ENCODE measurements at regions not wholly inside any gene's neighbourhood (a gene's known extent, or its start where the extent isn't known, plus 50 kb on each side); places are given as distances from the start of the nearest gene placed in this dataset.
"Not testable (repeated sequence)": the region's sequence is repeated elsewhere in the genome, so short reads cannot be mapped to it uniquely, and the experiment has no call there.

DNA sequence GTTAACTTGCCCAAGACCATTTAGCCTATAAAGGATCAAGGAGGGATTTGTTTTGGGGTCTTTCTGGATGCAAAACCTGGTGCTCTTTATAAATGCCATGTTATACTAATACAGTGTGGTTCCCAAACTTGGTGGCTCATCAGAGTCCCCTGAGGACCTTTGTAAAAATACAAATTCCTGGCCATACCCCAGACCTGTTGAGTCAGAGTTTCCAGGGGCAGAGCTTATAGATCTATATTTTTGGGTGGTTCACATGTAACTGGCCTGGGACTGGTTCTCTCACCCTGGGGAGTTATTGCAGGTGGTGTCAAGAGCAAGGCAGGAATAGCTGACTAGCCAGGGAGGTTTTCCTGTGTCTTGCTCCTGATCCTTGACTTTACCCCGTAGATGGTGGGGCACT, 136.9 kb upstream of the HNRNPU start:
- Histone ChIP-seq H3K4me3 (no peak overlapping the region), H3K27me3 (ENCODE audit: control insufficient read depth in 3 of 3, insufficient read depth in 3 of 3, low read length in 2 of 3) (no peaks in the 10 kb centered on the region), H3K27ac (ENCODE audit: low read depth in 1 of 2, low read length in 1 of 2) (no peak overlapping the region), H3K4me1 (ENCODE audit: control insufficient read depth in 5 of 5, insufficient read depth in 5 of 5, low read length in 5 of 5) (peaks cover 0 to 2% (median 0%) of the 10 kb centered on the region in 5 donors), H3K9ac (ENCODE audit: insufficient read depth in 1 of 2, low read length in 2 of 2) (no peak overlapping the region), H3K9me3 (ENCODE audit: control insufficient read depth in 4 of 4, insufficient read depth in 3 of 4, low read length in 3 of 4) (no peaks in the 10 kb centered on the region), H3K36me3 (ENCODE audit: control insufficient read depth in 4 of 4, insufficient read depth in 4 of 4, low read length in 4 of 4) (peaks cover 0 to 2% (median 0%) of the 10 kb centered on the region in 4 donors)
- 85 to 96% methylated on average over 1 of the region's 1 CpG for WGBS, 2 donors
- TF ChIP-seq, protein P1, sequence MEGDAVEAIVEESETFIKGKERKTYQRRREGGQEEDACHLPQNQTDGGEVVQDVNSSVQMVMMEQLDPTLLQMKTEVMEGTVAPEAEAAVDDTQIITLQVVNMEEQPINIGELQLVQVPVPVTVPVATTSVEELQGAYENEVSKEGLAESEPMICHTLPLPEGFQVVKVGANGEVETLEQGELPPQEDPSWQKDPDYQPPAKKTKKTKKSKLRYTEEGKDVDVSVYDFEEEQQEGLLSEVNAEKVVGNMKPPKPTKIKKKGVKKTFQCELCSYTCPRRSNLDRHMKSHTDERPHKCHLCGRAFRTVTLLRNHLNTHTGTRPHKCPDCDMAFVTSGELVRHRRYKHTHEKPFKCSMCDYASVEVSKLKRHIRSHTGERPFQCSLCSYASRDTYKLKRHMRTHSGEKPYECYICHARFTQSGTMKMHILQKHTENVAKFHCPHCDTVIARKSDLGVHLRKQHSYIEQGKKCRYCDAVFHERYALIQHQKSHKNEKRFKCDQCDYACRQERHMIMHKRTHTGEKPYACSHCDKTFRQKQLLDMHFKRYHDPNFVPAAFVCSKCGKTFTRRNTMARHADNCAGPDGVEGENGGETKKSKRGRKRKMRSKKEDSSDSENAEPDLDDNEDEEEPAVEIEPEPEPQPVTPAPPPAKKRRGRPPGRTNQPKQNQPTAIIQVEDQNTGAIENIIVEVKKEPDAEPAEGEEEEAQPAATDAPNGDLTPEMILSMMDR (IDR thresholded peaks at IDR 0.05; ENCODE audit: control extremely low read depth, extremely low read depth): no peak
- DNase-seq (no peak), ATAC-seq (ENCODE audit: insufficient read depth, low FRiP score) (no peak)

DNA sequence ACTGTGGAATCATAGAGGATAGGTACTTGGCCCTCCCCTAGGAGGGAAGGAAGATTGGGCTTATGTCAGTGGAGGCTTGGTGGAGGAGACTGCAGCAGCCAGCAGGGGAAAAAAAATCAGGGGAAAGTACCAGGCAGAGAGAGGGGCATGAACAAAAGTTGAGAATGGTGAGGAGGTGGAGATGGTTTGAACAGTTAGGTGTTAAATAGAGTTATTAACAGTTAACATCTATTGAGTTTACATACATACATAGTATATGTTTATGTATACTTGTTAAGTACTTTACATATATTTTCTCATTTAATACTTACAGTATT, 136.5 kb upstream of the HNRNPU start:
- TF ChIP-seq, protein P1 (IDR thresholded peaks at IDR 0.05; ENCODE audit: control extremely low read depth, extremely low read depth): no peak
- no peaks in the 10 kb centered on the region for H3K9me3 ChIP-seq (ENCODE audit: control insufficient read depth in 4 of 4, insufficient read depth in 3 of 4, low read length in 3 of 4)
- H3K27me3 ChIP-seq (ENCODE audit: control insufficient read depth in 3 of 3, insufficient read depth in 3 of 3, low read length in 2 of 3): no peaks in the 10 kb centered on the region
- no peak for ATAC-seq (ENCODE audit: insufficient read depth, low FRiP score)
- peaks cover 0 to 2% (median 0%) of the 10 kb centered on the region in 4 donors for H3K36me3 ChIP-seq (ENCODE audit: control insufficient read depth in 4 of 4, insufficient read depth in 4 of 4, low read length in 4 of 4)
- no peak for DNase-seq
- H3K9ac ChIP-seq (ENCODE audit: insufficient read depth in 1 of 2, low read length in 2 of 2): no peak overlapping the region
- H3K27ac ChIP-seq (ENCODE audit: low read depth in 1 of 2, low read length in 1 of 2): no peak overlapping the region
- peaks cover 0 to 2% (median 0%) of the 10 kb centered on the region in 5 donors for H3K4me1 ChIP-seq (ENCODE audit: control insufficient read depth in 5 of 5, insufficient read depth in 5 of 5, low read length in 5 of 5)
- H3K4me3 ChIP-seq: no peak overlapping the region

DNA sequence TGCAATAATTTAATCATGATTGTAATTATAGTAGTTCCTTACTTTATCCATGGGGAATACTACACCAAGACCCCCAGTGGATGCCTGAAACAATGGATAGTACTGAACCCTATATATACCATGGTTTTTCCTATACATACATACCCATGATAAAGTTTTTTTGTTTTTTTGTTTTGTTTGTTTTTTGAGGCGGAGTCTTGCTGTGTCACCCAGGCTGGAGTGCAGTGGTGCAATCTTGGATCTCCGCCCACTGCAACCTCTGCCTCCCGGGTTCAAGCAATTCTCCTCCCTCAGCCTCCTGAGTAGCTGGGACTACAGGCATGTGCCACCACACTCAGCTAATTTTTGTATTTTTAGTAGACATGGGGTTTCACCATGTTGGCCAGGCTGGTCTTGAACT, 135.3 kb upstream of the HNRNPU start:
- H3K36me3 ChIP-seq (ENCODE audit: control insufficient read depth in 4 of 4, insufficient read depth in 4 of 4, low read length in 4 of 4); H3K27ac ChIP-seq (ENCODE audit: low read depth in 1 of 2, low read length in 1 of 2); H3K4me1 ChIP-seq (ENCODE audit: control insufficient read depth in 5 of 5, insufficient read depth in 5 of 5, low read length in 5 of 5); DNase-seq; H3K9ac ChIP-seq (ENCODE audit: insufficient read depth in 1 of 2, low read length in 2 of 2); H3K9me3 ChIP-seq (ENCODE audit: control insufficient read depth in 4 of 4, insufficient read depth in 3 of 4, low read length in 3 of 4); H3K4me3 ChIP-seq; ATAC-seq (ENCODE audit: insufficient read depth, low FRiP score); H3K27me3 ChIP-seq (ENCODE audit: control insufficient read depth in 3 of 3, insufficient read depth in 3 of 3, low read length in 2 of 3): not testable (repeated sequence)
- WGBS, 2 donors: 88 to 94% methylated on average over 3 of the region's 3 CpGs

GRCh38 chr1:244998717-244999346, 134.5 kb upstream of the HNRNPU start:
- Histone ChIP-seq H3K4me1 (ENCODE audit: control insufficient read depth in 5 of 5, insufficient read depth in 5 of 5, low read length in 5 of 5) (peaks cover 0 to 2% (median 0%) of the 10 kb centered on the region in 5 donors), H3K9ac (ENCODE audit: insufficient read depth in 1 of 2, low read length in 2 of 2) (no peak overlapping the region), H3K27me3 (ENCODE audit: control insufficient read depth in 3 of 3, insufficient read depth in 3 of 3, low read length in 2 of 3) (no peaks in the 10 kb centered on the region), H3K4me3 (no peak overlapping the region), H3K36me3 (ENCODE audit: control insufficient read depth in 4 of 4, insufficient read depth in 4 of 4, low read length in 4 of 4) (peaks cover 0 to 3% (median 1%) of the 10 kb centered on the region in 4 donors), H3K27ac (ENCODE audit: low read depth in 1 of 2, low read length in 1 of 2) (no peak overlapping the region), H3K9me3 (ENCODE audit: control insufficient read depth in 4 of 4, insufficient read depth in 3 of 4, low read length in 3 of 4) (no peaks in the 10 kb centered on the region)
- no peak for ATAC-seq (ENCODE audit: insufficient read depth, low FRiP score)
- no peak for DNase-seq
- TF ChIP-seq, protein P1 (IDR thresholded peaks at IDR 0.05; ENCODE audit: control extremely low read depth, extremely low read depth): no peak
- WGBS, 2 donors: 84 to 88% methylated on average over 1 of the region's 1 CpG

All from lung (tissue), 11 donors.